HG02852 (cell line): ENCODE measurements at regions not wholly inside any gene's neighbourhood (a gene's known extent, or its start where the extent isn't known, plus 50 kb on each side); places are given as distances from the start of the nearest gene placed in this dataset.

Experiments used
- ATAC-seq: cut with Tn5 transposase; IDR thresholded peaks from one replicate; pipeline ENCODE4 v1.9.1; 2021; ENCODE audit warnings: mild to moderate bottlenecking, moderate library complexity; ENCODE audit not compliant: unreplicated experiment

DNA sequence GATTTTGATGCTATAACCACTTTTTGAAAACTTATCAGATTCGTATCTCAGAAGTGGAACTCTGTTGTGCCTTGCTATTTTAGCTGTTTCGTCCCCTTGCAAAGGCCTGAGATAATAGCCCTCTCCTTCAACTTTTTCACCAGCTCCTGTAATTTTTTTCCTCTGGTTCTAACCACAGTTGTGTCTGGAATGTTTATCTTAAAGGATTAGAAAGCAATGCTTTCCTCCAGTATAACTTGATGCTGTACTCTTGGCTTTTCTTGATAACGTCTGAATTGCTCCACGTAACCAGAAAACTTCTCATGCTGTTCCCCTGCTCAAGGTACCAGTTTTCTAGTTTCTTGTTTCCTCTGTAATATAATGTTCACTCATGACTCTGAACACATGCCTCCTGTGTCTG is 209.4 kb downstream of the DTWD2 start:
- ATAC-seq = no peak

GRCh38 chr5:118777189-118777736 is 211.1 kb downstream of the DTWD2 start:
- ATAC-seq = no peak

GRCh38 chr5:118776755-118777154 is 211.6 kb downstream of the DTWD2 start:
- ATAC-seq = peak; percentile 71

- no peak for ATAC-seq
Observed at GRCh38 chr5:118775790-118776499, 212.4 kb downstream of the DTWD2 start.

DNA sequence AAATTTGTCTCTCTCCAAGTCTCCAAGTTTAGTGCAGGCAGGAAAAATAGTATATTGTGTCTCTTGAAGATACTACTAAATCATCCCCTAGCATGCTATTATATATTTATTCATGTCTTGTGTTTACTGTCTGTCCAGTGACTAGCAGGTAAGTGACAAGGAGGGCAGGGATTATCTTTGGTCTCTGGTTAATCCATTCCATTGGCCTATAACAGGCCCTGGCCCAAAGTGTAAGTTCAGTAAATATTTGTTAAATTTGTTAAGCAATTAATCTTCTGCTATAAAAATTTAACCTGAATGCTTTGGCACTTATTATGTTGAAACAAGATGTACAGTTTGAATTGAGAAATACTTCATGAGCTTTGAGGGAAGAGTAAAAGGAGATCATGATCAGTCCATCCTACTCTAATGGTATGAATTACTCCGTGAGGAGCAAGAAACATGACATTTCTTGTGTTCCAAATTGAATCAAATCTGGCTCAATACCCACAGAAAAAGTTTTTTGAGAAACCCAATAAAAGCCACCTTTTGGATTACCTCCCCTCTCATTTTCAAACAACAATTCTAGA is 219.7 kb downstream of the DTWD2 start:
- no peak for ATAC-seq

- ATAC-seq = no peak
Observed at GRCh38 chr5:118762291-118762690, 226.1 kb downstream of the DTWD2 start.

GRCh38 chr5:118761814-118762213 is 226.5 kb downstream of the DTWD2 start:
- no peak for ATAC-seq

DNA sequence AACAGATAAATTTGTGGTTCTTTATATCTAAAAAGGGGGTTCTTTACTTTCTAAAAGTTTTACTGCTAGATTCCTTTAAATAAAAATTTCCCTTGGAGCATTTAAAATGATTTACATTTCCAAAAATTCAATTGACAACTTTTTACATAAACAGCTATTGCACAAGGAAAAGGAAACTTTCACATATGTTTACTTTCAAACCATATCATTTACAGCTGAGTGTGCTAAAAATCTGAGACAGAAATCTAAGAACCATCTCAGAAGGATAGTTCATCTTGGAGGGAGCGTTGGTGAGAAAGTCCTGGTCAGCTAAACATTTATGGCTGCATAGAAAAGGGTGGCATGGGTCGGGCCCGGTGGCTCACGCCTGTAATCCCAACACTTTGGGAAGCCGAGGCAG is 235.4 kb downstream of the DTWD2 start:
- ATAC-seq = no peak

GRCh38 chr5:118736396-118736795 is 252.0 kb downstream of the DTWD2 start:
- ATAC-seq = no peak

DNA sequence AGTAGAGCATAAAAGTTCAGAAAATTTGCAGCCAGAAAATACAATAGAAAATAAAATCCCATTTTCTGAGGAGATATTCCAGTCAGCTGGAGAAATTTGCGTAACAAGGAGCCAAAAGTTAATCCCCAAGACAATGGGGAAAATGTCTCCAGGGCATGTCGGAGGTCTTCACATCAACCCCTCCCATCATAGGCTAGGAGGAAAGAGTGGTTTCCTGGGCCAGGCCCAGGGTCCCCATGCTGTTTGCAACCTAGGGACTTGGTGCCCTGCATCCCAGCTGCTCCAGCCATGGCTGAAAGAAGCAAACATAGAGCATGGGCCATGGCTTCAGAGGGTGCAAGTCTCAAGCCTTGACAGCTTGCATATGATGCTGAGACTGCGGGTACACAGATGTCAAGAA is 255.0 kb downstream of the DTWD2 start:
- ATAC-seq = no peak

DNA sequence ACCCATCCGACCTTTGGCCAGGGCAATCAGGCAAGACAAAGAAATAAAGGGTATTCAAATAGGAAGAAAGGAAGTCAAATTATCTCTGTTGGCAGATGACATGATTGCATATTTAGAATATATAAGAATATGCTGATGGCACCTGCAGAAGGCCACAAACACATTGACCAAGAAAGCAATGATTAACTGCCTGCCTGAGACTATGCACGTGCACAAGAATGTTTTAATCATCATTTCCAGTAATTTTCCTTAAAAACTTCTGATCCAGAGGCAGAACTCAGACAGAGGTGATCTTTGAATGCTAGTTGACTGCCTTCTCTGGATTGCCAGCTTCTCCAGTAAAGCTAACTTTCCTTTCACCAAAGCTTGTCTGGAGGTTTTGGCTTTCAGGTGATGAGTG is 260.2 kb downstream of the DTWD2 start:
- no peak for ATAC-seq

DNA sequence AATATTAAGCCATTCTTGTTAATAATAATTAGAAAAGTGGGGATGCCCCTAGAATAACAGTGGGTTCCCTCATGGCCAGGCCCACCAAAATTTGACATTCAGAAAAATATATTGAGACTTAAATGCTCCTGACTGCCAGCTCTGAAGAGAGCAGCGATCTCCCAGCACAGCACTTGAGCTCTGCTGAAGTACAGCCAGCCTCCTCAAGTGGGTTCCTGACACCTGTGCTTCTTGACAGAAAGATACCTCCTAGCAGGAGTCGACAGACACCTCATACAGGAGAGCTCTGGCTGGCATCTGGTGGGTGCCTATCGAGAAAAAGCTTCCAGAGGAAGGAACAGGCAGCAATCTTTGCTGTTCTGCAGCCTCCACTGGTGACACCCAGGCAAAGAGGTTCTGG is 261.5 kb downstream of the DTWD2 start:
- no peak for ATAC-seq

GRCh38 chr5:118723021-118723338 is 265.4 kb downstream of the DTWD2 start:
- ATAC-seq = peak; percentile 63

DNA sequence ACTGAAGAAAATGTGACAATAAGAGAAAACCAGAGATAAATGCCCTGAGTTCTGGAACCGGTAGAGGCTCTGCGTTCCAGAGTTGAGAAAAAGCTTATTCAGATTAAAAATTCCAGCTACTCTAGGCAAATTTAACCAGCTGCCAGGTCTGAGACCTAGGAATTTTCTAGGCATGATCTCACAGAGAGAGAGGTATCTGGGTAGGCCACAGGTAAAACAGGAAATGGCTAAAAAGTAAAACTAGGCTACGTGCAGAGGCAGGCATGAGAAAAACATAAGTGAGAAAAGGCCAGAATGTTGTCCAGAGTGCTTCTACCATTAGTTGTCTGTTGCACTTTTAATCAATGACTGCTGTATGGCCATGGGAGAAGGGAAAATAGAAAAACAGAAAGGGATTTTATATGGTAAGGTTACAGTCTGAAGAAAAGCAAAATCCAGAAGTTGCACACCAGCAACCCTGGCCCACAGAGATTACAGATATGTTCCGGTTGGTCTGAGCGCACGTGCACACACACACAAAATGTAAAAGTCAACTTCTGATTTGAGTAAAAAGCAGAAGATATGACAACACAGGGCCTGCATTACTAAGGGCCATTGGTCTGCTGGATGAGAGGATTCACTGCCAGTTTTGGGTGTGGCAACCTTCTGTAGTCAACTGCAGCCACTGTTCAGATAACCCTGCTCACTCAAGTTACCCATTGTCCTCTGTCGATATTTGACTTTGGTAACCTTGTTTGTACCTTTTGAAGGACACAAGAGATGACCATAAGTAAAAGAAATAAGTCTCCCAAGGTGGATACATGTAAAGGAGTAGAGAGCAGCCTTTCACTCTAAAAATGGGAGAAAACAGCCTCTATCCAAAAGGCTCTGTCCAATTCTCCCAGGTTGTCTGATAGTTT is 266.0 kb downstream of the DTWD2 start:
- ATAC-seq = peak; percentile 77

DNA sequence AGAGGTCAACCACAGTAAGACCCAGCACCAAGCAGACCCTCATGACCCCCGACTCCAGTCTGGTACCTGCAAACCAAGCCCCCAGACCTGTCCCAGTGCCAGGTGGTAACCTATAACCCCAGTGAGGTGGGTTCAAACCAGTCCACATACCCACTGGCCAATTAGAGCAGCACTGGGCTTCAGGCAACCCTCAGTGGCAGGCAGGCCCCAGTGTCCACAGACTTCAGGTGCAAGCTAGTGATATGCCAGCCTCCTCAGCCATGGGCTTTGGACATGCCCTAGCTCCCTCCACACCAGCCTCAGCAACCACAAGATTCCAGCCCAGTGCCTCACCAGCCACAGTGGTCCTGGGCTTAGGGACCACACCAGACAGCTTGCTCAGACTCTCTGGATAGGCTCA is 276.6 kb downstream of the DTWD2 start:
- ATAC-seq = no peak

GRCh38 chr5:118705959-118706667 is 282.2 kb downstream of the DTWD2 start:
- no peak for ATAC-seq

- ATAC-seq = no peak
Observed at GRCh38 chr5:118703241-118703640, 285.1 kb downstream of the DTWD2 start.

- ATAC-seq = no peak
Observed at GRCh38 chr5:118701791-118702190, 286.6 kb downstream of the DTWD2 start.

DNA sequence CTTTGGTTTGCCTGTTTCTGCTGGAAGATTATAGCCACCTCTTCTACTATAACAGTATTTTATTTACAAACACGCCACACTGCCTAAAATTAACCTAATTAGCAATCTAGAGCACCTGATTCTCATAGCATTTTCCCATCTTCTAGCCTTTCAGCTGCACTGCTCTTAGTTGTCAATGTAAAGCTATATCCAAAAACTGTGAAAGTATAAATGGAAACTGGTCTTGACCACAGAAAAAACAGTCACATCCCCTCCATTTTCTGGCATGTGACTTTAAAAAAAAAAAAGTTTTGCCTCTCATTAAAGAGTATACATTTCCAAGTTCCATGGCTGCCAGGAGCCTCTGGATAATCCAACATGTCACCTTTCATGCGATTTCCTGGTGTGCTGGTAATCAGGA is 287.8 kb downstream of the DTWD2 start:
- no peak for ATAC-seq

DNA sequence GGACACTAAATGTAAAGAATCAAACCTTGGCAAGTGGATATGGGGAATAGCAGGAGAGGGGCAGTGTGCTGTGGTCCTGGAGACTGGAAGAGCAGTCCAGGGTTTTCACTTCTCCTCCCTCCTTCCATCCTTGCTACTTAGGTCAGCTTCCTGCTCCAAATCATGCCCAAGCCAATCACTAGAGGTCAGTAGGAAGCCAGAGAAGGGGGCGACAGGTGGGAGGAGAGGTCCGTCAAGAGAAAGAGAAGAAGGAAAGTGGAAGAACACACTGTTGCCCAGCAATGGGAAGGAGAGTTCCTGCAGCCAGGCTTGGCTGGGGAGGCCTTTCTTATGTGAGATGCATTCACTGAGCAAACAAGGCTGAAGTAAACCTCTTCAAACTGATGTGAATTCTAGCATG is 289.6 kb downstream of the DTWD2 start:
- ATAC-seq = no peak

DNA sequence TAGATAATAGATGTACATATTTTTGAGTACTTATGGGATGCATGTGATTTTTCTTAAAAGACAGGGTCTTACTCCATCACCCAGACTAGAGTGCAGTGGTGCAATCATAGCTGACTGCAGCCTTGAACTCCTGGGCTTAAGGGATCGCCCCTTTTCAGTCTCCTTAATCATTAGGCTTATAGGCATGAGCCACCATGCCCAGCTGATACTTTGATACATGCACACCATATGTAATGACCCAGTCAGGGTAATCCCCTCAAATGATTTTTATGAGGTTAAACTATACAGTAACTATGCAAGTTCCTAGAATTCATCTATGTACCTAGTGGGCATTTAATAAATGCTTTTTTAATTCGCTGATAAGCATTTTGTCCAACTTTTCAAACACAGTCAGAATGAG is 292.3 kb downstream of the DTWD2 start:
- no peak for ATAC-seq
